ENCODE measurements at regions not wholly inside any gene's neighbourhood (a gene's known extent, or its start where the extent isn't known, plus 50 kb on each side); places are given as distances from the start of the nearest gene placed in this dataset.

GRCh38 chr11:87604350-87604749, 566.6 kb downstream of the TMEM135 start:
- no peaks in the 10 kb centered on the region for H3K27me3 ChIP-seq (replicated peaks)
- in situ Hi-C loops (cut with HindIII; ENCODE audit: low pct_ligation_motif_present, low sequenced_read_pairs): no loop called here
- no peak for TF ChIP-seq CTCF (IDR thresholded peaks at IDR 0.05; ENCODE audit: low read depth, low read length, missing control alignments)
- DNase-seq: no peak
- H3K27ac ChIP-seq: no peak overlapping the region
- H3K36me3 ChIP-seq (replicated peaks): no peaks in the 10 kb centered on the region
- no peak overlapping the region for H3K4me3 ChIP-seq (ENCODE audit: low read depth, low read length)

DNA sequence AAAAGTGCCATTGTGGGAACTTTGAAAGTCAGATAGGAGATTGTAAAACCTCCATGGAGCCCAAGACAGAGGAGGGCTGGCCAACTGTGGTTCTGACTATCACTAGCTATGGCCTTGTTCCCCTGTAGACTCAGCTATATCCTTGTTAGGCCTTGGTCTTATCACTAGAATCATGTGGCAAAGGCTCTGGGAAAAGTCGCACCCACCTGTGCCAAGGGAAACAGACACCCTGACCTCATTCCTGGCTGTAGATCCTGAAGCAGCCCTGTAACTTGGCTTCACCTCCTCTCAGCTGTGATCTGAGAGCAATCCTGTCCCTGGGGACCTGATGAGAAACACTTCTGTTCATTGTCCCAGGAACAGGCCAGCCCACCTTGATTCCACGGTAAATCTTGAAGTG, 566.2 kb downstream of the TMEM135 start:
- H3K27ac ChIP-seq: no peak overlapping the region
- no peak overlapping the region for H3K4me3 ChIP-seq (ENCODE audit: low read depth, low read length)
- in situ Hi-C loops (cut with HindIII; ENCODE audit: low pct_ligation_motif_present, low sequenced_read_pairs): no loop called here
- H3K27me3 ChIP-seq (replicated peaks): no peaks in the 10 kb centered on the region
- TF ChIP-seq CTCF (IDR thresholded peaks at IDR 0.05; ENCODE audit: low read depth, low read length, missing control alignments): no peak
- no peaks in the 10 kb centered on the region for H3K36me3 ChIP-seq (replicated peaks)
- no peak for DNase-seq

- no peak overlapping the region for H3K4me3 ChIP-seq (ENCODE audit: low read depth, low read length)
- TF ChIP-seq CTCF (IDR thresholded peaks at IDR 0.05; ENCODE audit: low read depth, low read length, missing control alignments): no peak
- in situ Hi-C loops (cut with HindIII; ENCODE audit: low pct_ligation_motif_present, low sequenced_read_pairs): no loop called here
These were observed 565.0 kb downstream of the TMEM135 start for GRCh38 chr11:87602776-87603175.

GRCh38 chr11:87600938-87601337, 563.2 kb downstream of the TMEM135 start:
- no peak for DNase-seq
- no peaks in the 10 kb centered on the region for H3K27me3 ChIP-seq (replicated peaks)
- H3K4me3 ChIP-seq (ENCODE audit: low read depth, low read length): no peak overlapping the region
- no peak for TF ChIP-seq CTCF (IDR thresholded peaks at IDR 0.05; ENCODE audit: low read depth, low read length, missing control alignments)
- no peaks in the 10 kb centered on the region for H3K36me3 ChIP-seq (replicated peaks)
- H3K27ac ChIP-seq: no peak overlapping the region
- in situ Hi-C loops (cut with HindIII; ENCODE audit: low pct_ligation_motif_present, low sequenced_read_pairs): no loop called here

More at GRCh38 chr11:87602776-87603175, 565.0 kb downstream of the TMEM135 start:
- no peak for DNase-seq
- Histone ChIP-seq H3K36me3 (replicated peaks) (no peaks in the 10 kb centered on the region), H3K27me3 (replicated peaks) (no peaks in the 10 kb centered on the region), H3K27ac (no peak overlapping the region)

DNA sequence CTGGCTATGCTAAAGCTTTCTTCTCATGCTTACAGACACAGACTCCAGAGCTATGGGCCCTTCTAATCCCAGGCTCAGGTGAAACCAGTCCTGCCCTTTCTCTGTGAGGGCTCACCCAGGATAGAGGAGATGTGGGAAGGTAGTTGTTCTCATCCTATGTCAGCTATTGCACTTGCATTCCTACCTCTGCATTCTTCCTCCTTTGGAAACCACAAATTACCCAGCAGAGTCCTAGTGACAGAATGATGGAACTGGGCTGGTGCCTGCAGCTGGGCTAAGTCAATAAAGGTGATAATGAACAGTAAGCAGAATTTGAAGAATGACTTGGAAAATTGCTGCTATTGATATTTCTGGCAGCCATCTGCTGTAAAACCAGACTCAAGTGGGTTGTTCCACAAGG, 560.0 kb downstream of the TMEM135 start:
- Histone ChIP-seq H3K36me3 (replicated peaks) (no peaks in the 10 kb centered on the region), H3K27me3 (replicated peaks) (no peaks in the 10 kb centered on the region), H3K27ac (no peak overlapping the region), H3K4me3 (ENCODE audit: low read depth, low read length) (no peak overlapping the region)
- in situ Hi-C loops (cut with HindIII; ENCODE audit: low pct_ligation_motif_present, low sequenced_read_pairs): no loop called here
- TF ChIP-seq CTCF (IDR thresholded peaks at IDR 0.05; ENCODE audit: low read depth, low read length, missing control alignments): no peak
- no peak for DNase-seq

DNA sequence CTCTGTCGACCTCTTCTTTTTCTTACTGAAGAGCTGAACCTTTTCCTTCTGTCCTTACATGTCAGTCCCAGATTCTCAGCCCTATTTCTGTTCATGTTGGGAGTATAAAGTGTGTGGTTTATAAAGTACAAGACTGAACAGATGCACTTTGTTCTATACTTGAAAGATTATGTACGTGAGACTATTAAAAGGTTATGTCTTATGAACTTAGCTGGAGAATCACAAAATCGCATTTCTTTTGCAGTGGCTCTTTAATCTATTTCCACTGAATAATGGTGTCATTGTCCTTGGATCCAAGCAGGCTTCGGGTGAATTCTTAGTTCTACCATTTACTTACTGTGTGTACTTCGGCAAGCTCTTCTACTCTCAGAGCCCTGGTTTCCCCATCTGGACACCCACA, 558.4 kb downstream of the TMEM135 start:
- H3K36me3 ChIP-seq (replicated peaks): no peaks in the 10 kb centered on the region
- no peak for DNase-seq
- no peak overlapping the region for H3K27ac ChIP-seq
- no peaks in the 10 kb centered on the region for H3K27me3 ChIP-seq (replicated peaks)
- TF ChIP-seq CTCF (IDR thresholded peaks at IDR 0.05; ENCODE audit: low read depth, low read length, missing control alignments): no peak
- in situ Hi-C loops (cut with HindIII; ENCODE audit: low pct_ligation_motif_present, low sequenced_read_pairs): no loop called here
- H3K4me3 ChIP-seq (ENCODE audit: low read depth, low read length): no peak overlapping the region
